CD4-positive, alpha-beta T cell treated with Interleukin-1 beta for 1 hour (primary cell): ENCODE measurements at regions not wholly inside any gene's neighbourhood (a gene's known extent, or its start where the extent isn't known, plus 50 kb on each side); places are given as distances from the start of the nearest gene placed in this dataset.
A peak's percentile ranks its signal among the peaks of the same experiment; 100 is the strongest.

Source experiments
- DNase-seq, 2 donors: peaks; one replicate each; pipeline ENCODE4 v3.0.0-alpha.2; 2020 to 2022

DNA sequence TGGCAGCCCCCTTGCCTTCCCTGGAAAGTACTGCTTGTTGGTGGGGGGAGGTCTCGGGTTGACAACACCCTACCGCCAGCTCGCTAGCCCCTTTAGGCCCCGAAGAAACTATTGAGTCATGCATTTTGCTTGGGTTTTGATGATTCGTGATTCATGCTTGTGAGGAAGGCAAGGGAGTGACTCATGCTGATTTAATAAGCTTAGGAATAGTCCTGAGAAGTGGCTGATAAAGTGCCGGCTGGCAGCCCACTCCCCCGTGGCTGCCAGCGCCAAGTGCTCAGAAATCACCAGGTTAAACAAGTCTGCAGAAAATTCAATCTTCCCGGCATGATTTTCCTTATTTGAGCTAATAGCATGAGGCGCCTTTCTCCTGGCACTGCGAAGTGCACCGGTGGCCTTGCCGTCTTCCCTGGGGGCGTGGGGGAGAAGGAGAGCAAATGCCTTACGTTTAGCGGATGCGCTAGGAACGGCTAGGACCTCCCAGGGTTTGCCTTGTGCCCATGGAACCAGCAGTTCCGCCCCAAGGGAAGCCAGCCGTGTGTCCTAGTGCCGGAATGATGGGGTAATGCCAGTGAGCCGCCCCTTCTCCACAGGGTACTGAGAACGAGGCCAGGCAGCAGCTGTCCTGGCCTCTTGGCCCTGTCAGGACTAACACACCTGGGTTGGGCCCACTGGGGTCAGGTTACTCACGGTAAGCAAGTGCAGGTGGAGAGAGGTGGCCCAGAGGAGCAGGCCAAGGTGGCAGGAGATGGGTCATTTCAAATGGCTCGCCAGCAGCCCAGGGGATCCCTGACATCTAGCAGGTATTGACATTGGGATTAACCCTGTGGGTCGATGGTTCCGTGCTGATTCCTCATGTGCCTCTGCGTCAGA is 151.9 kb downstream of the MACROH2A1 start:
- peak in 1 of 2 donors; percentile 26 for DNase-seq

DNA sequence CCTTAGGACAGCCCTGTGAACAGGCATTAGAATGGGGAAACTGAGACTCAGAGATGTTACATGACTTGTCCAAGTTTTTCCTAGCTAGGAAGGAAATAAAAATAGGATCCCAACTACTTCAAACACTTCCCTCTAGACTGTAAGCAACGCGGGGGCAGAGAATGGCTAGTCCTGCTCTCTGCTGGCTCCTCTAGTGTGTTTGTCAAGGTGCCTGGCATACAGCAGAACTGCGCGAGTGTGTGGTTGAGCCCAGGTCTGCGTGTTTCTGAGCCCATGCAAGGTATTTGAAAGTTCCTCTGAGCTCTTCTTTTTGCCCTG is 152.5 kb downstream of the MACROH2A1 start:
- DNase-seq = no peak

- peak in 1 of 2 donors; percentile 34 for DNase-seq
These were observed 153.2 kb downstream of the MACROH2A1 start for GRCh38 chr5:135245521-135246499.

- DNase-seq = no peak
These were observed 154.4 kb downstream of the MACROH2A1 start for GRCh38 chr5:135244620-135245021.

- DNase-seq = no peak
These were observed 155.3 kb downstream of the MACROH2A1 start for GRCh38 chr5:135243556-135244285.

GRCh38 chr5:135242866-135243555 is 156.0 kb downstream of the MACROH2A1 start:
- no peak for DNase-seq

GRCh38 chr5:135242021-135242865 is 156.8 kb downstream of the MACROH2A1 start:
- DNase-seq = no peak

- DNase-seq = no peak
These were observed 157.5 kb downstream of the MACROH2A1 start for GRCh38 chr5:135241536-135241935.

- DNase-seq = no peak
These were observed 158.2 kb downstream of the MACROH2A1 start for GRCh38 chr5:135240781-135241360.

- no peak for DNase-seq
These were observed 158.8 kb downstream of the MACROH2A1 start for GRCh38 chr5:135240283-135240633.

GRCh38 chr5:135239453-135240282 is 159.4 kb downstream of the MACROH2A1 start:
- DNase-seq = no peak

- no peak for DNase-seq
These were observed 160.2 kb downstream of the MACROH2A1 start for GRCh38 chr5:135238622-135239452.

- no peak for DNase-seq
These were observed 161.3 kb downstream of the MACROH2A1 start for GRCh38 chr5:135237748-135238103.

GRCh38 chr5:135236908-135237747 is 161.9 kb downstream of the MACROH2A1 start:
- no peak for DNase-seq

DNA sequence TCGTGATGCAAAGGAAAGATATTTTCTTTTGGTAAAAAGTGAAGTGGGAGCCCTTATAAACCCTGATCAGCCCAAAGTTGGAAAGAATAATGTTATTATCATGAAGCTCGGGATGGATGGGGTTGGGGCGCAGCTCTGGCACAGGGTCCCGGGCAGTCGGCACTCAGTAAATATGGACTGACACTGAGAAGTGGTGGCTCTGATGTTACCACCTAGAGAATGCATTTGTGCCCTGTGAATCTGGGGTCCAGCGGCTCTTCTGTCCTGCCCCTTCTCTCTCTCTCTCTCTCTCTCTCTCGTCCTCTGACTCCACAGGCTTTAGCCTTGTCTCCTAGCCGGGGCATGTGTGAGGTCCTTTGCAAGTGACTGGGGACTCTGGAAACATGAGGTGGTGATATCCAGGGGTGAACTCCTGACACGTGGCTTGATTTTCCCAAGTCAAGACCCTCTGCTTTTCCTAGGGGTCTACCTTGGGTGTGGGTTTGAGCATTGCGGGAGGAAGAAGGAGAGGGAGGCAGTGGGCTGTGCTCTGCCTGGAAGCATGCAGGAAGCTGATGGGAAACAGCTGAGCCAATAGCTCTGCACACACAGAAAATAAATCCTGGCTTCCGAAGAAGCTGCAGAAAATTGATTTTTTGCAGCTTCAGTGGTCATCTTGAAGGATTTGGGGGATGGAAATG is 162.7 kb downstream of the MACROH2A1 start:
- no peak for DNase-seq

- DNase-seq = no peak
These were observed 163.3 kb downstream of the MACROH2A1 start for GRCh38 chr5:135235551-135236227.
